Erythroblast (primary cell): ENCODE measurements at regions not wholly inside any gene's neighbourhood (a gene's known extent, or its start where the extent isn't known, plus 50 kb on each side); places are given as distances from the start of the nearest gene placed in this dataset.

Source experiments
- GATA1 ChIP-seq: IDR thresholded peaks from 2 replicates; pipeline ENCODE4 v1.6.1; 2011; ENCODE audit warnings: low read depth, mild to moderate bottlenecking, control low read depth, low read length, moderate library complexity
- POLR2A ChIP-seq: IDR thresholded peaks from 2 replicates; pipeline ENCODE4 v1.6.1; 2011; ENCODE audit warnings: mild to moderate bottlenecking, low read length

DNA sequence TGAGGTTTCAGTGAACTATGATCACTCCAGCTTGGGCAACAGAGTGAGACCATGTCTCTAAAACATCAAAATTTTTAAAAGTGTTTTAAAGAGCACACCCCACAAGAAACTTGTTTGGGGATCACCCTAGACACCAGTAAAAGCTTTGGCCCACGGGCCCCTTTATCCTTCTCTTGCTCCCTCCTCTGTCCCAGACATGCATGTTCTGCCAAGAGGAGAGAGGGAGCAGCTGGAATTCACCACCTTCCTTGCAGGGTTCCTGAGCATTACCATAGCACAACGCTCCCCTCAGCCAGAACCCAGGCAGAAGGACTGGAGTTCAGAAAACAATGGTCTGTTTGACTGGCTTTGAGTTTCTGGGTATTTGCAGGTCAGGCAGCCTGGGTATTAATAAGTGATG is 214.3 kb upstream of the CDH5 start:
- TF ChIP-seq POLR2A (no peak), GATA1 (no peak)
